CD4-positive, alpha-beta memory T cell (primary cell): ENCODE measurements at regions not wholly inside any gene's neighbourhood (a gene's known extent, or its start where the extent isn't known, plus 50 kb on each side); places are given as distances from the start of the nearest gene placed in this dataset.

Experiments
- CTCF ChIA-PET: fragments of 350-600 bp; sonication (Branson Sonifier 250); formaldehyde crosslinking; loops from one replicate; lab custom pipeline; 2021; ENCODE audit warnings: inconsistent platforms; ENCODE audit not compliant: partially characterized antibody; lab: Charles Lee
- POLR2A ChIA-PET: fragments of 350-600 bp; sonication (Branson Sonifier 250); formaldehyde crosslinking; loops from one replicate; lab custom pipeline; 2021; ENCODE audit not compliant: partially characterized antibody; lab: Charles Lee
- DNase-seq, 5 donors: peaks; one replicate each; pipeline versions ENCODE4 v3.0.0 to v3.0.0-alpha.2; 2020 to 2022; ENCODE audit warnings: mixed read lengths in 1 of 5
- H3K27ac ChIP-seq: one replicate; pipeline ENCODE4 v1.7.0; 2013; ENCODE audit warnings: low read depth, low read length
- H3K27me3 ChIP-seq: 2 replicates; pipeline ENCODE4 v1.7.0; 2013; ENCODE audit warnings: mild to moderate bottlenecking, low read length, moderate library complexity; ENCODE audit not compliant: insufficient read depth
- H3K36me3 ChIP-seq: 2 replicates; pipeline ENCODE4 v1.7.0; 2013; ENCODE audit warnings: mild to moderate bottlenecking, low read length, moderate library complexity; ENCODE audit not compliant: insufficient read depth
- H3K4me1 ChIP-seq: 2 replicates; pipeline ENCODE4 v1.7.0; 2013; ENCODE audit warnings: mild to moderate bottlenecking, low read length, moderate library complexity; ENCODE audit not compliant: insufficient read depth
- H3K4me3 ChIP-seq, 2 donors: one replicate each; pipeline ENCODE4 v1.7.0; 2013; ENCODE audit warnings: low read length in 2 of 2, mild to moderate bottlenecking in 1 of 2
- H3K9me3 ChIP-seq, 2 donors: one replicate each; pipeline ENCODE4 v1.7.0; 2013; ENCODE audit warnings: low read length in 2 of 2, control low read depth in 1 of 2; ENCODE audit not compliant: control insufficient read depth in 1 of 2
- H3K27ac Mint-ChIP-seq, 7 donors: one replicate each; pipeline ENCODE4 v1.8.0; 2020 to 2021; ENCODE audit warnings: mixed read lengths in 7 of 7, mild to moderate bottlenecking in 6 of 7, inconsistent platforms in 3 of 7, moderate library complexity in 3 of 7
- H3K27me3 Mint-ChIP-seq, 2 donors: one replicate each; pipeline ENCODE4 v1.8.0; 2020 to 2021; ENCODE audit warnings: mixed read lengths in 2 of 2
- H3K36me3 Mint-ChIP-seq, 2 donors: one replicate each; pipeline ENCODE4 v1.8.0; 2020 to 2021; ENCODE audit warnings: mixed read lengths in 2 of 2, inconsistent platforms in 1 of 2, mild to moderate bottlenecking in 1 of 2
- H3K4me1 Mint-ChIP-seq, 4 donors: one replicate each; pipeline ENCODE4 v1.8.0; 2020 to 2021; ENCODE audit warnings: mixed read lengths in 4 of 4, mild to moderate bottlenecking in 1 of 4
- H3K4me3 Mint-ChIP-seq, 8 donors: one replicate each; pipeline ENCODE4 v1.8.0; 2020 to 2021; ENCODE audit warnings: mixed read lengths in 8 of 8, mild to moderate bottlenecking in 7 of 8, moderate library complexity in 6 of 8, inconsistent platforms in 3 of 8
- H3K9me3 Mint-ChIP-seq, 8 donors: one replicate each; pipeline ENCODE4 v1.8.0; 2020 to 2021; ENCODE audit warnings: mixed read lengths in 8 of 8, mild to moderate bottlenecking in 5 of 8, inconsistent platforms in 3 of 8, moderate library complexity in 1 of 8
- intact Hi-C: fragments of 100-400 bp; cut with micrococcal nuclease; formaldehyde crosslinking; loops from one replicate; pipeline ENCODE4 v1.15.1; 2023

DNA sequence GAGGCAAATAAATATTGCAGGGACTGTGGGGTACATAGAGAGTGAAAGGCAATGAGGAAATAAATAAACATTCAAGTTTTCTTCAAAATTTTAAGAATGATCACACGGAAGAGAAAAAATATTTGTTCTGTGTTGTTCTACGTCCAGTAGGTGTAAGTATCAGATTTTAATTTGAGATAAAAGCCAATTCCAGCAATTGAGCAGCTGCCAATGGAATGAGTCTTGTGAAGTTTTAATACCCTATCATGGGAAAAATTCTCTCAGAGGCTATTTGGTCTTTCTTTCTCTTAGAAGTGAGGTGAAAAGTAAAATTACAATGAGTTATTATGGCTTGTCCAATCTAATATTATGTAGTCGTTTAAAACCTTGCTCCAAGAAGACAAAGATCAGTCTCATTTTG is 195.7 kb upstream of the CITED2 start:
- H3K4me3 ChIP-seq, result no peak overlapping the region
- Mint-ChIP-seq H3K4me3 (no peak overlapping the region), H3K27ac (no peak overlapping the region), H3K27me3 (no peaks in the 10 kb centered on the region), H3K9me3 (peaks cover 0 to 4% (median under 1%) of the 10 kb centered on the region in 8 donors), H3K36me3 (no peaks in the 10 kb centered on the region), H3K4me1 (peaks cover 0 to 3% (median 0%) of the 10 kb centered on the region in 4 donors)
- no peaks in the 10 kb centered on the region for H3K9me3 ChIP-seq
- intact Hi-C loops, result no loop called here
- ChIA-PET CTCF (no interaction called here), POLR2A (no interaction called here)
- no peak overlapping the region for H3K27ac ChIP-seq
- H3K36me3 ChIP-seq, result no peaks in the 10 kb centered on the region
- H3K4me1 ChIP-seq, result no peaks in the 10 kb centered on the region
- no peaks in the 10 kb centered on the region for H3K27me3 ChIP-seq
- DNase-seq, result no peak

DNA sequence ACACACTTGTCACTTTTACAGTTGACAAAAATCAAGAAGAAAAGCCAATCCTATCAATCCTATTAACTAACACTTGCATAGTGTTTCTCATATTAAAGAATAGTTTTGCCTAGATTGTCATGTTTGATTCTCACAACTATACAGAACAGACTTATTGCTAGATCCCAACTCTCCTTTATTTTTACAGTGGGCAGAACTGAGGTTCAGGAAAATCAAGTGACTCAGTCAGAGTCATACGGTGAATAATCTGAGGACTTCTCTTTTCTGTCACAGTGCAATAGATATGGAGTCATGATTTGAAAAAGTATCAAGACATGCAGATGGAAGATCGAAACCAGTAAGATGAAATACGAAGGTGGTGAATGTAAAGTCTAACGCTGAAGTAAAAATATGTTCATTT is 195.1 kb upstream of the CITED2 start:
- intact Hi-C loops, result no loop called here
- POLR2A ChIA-PET, result no interaction called here
- Mint-ChIP-seq H3K27ac (no peak overlapping the region), H3K4me1 (peaks cover 0 to 3% (median 0%) of the 10 kb centered on the region in 4 donors), H3K9me3 (peaks cover 0 to 4% (median under 1%) of the 10 kb centered on the region in 8 donors), H3K27me3 (no peaks in the 10 kb centered on the region), H3K36me3 (no peaks in the 10 kb centered on the region), H3K4me3 (no peak overlapping the region)
- H3K4me3 ChIP-seq, result no peak overlapping the region
- CTCF ChIA-PET, result no interaction called here
- H3K27ac ChIP-seq, result no peak overlapping the region
- H3K36me3 ChIP-seq, result no peaks in the 10 kb centered on the region
- H3K27me3 ChIP-seq, result no peaks in the 10 kb centered on the region
- H3K4me1 ChIP-seq, result no peaks in the 10 kb centered on the region
- DNase-seq, result no peak
- H3K9me3 ChIP-seq, result no peaks in the 10 kb centered on the region

DNA sequence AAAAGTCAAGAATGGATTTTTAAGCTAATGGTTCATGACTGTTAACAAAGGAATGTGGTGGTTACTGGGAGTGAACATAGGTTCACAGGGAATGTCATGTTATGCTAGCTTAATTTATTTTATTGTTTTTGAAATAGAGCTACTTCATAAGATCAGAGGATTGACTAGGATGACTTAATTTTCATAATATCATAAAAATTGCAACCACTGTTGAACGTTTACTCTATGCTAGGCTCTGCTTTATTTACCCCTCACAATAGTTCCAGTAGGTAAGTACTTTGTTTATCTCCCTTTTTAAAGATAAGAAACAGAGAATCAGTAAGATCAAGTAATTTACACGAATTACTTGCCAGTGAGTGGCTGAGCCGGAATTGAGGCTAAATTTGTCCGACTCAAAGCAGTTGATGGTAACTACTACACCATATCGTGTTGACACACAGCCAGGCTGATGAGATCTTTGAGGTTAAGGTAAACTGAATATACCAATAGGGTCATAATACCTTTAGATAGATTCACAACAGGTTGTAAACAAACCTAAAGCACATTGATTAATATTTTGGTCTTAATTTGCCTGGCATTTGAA is 194.6 kb upstream of the CITED2 start:
- no peaks in the 10 kb centered on the region for H3K27me3 ChIP-seq
- H3K27ac ChIP-seq, result no peak overlapping the region
- DNase-seq, result no peak
- no peak overlapping the region for H3K4me3 Mint-ChIP-seq
- ChIA-PET POLR2A (no interaction called here), CTCF (no interaction called here)
- no peaks in the 10 kb centered on the region for H3K4me1 ChIP-seq
- peaks cover 0 to 3% (median 0%) of the 10 kb centered on the region in 4 donors for H3K4me1 Mint-ChIP-seq
- H3K36me3 ChIP-seq, result no peaks in the 10 kb centered on the region
- H3K9me3 Mint-ChIP-seq, result peaks cover 0 to 4% (median under 1%) of the 10 kb centered on the region in 8 donors
- no peaks in the 10 kb centered on the region for H3K36me3 Mint-ChIP-seq
- H3K27me3 Mint-ChIP-seq, result no peaks in the 10 kb centered on the region
- no peak overlapping the region for H3K4me3 ChIP-seq
- intact Hi-C loops, result no loop called here
- no peak overlapping the region for H3K27ac Mint-ChIP-seq
- no peaks in the 10 kb centered on the region for H3K9me3 ChIP-seq

DNA sequence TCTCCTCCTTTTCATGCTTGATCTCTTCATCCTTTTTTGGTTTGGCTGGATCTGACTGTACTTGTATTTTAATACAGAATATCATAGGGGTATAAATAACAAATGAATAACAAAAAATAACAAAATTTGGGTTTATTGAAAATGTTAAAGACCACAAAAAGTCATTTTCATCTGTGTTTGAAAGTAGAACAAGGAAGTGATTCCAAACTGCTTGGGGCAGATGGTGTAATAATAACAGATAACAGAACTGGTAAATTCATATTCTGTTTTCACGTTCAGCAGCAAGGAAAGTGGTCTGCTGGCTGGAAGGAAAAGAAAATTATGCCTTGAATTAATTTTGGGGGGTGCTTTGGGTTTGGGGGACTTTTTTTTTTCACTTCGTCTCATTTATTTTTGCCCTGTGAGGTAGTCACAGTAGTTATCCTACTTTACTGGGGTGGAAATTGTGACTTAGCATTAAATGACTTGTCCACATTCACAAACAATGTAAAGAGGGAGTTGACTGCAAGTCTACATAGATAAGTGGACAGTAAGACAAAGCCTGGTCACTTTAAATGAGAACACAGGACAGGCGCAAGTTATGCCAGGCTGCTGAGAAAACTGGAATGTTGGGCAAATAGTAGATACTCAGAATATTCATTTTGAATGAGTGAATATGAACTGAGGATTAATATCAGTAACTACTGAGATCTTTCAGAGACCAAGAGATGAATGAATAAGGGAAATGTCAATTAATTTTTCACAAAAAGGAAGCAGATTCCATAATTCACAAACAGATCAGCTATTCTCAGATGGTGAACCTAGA is 193.9 kb upstream of the CITED2 start:
- intact Hi-C loops, result no loop called here
- no peak for DNase-seq
- CTCF ChIA-PET, result no interaction called here

DNA sequence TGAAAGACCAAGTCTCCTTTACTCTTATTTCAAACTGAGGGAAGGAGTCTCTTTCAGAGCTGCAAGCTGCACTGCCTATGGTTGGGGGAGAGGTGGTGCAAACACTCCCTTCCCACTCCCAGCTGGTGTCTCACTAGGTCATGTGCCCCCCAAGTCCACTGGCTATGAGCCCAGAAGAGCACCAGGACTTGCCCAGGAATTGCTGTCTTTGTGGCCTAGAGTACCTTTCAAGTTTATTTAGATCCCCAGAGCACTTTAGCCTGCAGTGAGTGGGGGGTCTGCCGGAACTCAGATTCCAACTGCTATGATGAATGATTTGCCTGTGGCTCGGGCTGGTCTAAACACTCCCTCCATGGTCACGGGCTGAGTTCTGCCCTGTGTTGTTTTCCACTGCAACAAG is 192.6 kb upstream of the CITED2 start:
- H3K4me1 ChIP-seq, result no peaks in the 10 kb centered on the region
- POLR2A ChIA-PET, result no interaction called here
- no peaks in the 10 kb centered on the region for H3K27me3 Mint-ChIP-seq

More for the DNA sequence above, 193.9 kb upstream of the CITED2 start:
- H3K36me3 Mint-ChIP-seq, result no peaks in the 10 kb centered on the region
- no peaks in the 10 kb centered on the region for H3K9me3 ChIP-seq
- peaks cover 0 to 3% (median 0%) of the 10 kb centered on the region in 4 donors for H3K4me1 Mint-ChIP-seq
- no peaks in the 10 kb centered on the region for H3K4me1 ChIP-seq
- no peak overlapping the region for H3K27ac ChIP-seq
- no peak overlapping the region for H3K4me3 ChIP-seq
- POLR2A ChIA-PET, result no interaction called here
- H3K9me3 Mint-ChIP-seq, result peaks cover 0 to 3% (median 0%) of the 10 kb centered on the region in 8 donors
- no peak overlapping the region for H3K4me3 Mint-ChIP-seq
- H3K27me3 Mint-ChIP-seq, result no peaks in the 10 kb centered on the region
- H3K27ac Mint-ChIP-seq, result peak overlapping the region in 1 of 7 donors; percentile 2
- H3K27me3 ChIP-seq, result no peaks in the 10 kb centered on the region
- H3K36me3 ChIP-seq, result no peaks in the 10 kb centered on the region

GRCh38 chr6:139565591-139565990 is 191.1 kb upstream of the CITED2 start:
- H3K27ac ChIP-seq, result no peak overlapping the region
- H3K4me1 ChIP-seq, result no peaks in the 10 kb centered on the region
- Mint-ChIP-seq H3K36me3 (no peaks in the 10 kb centered on the region), H3K4me3 (no peak overlapping the region), H3K9me3 (peaks cover 0 to 8% (median 2%) of the 10 kb centered on the region in 8 donors), H3K27me3 (no peaks in the 10 kb centered on the region), H3K4me1 (peaks cover 0 to 3% (median 0%) of the 10 kb centered on the region in 4 donors), H3K27ac (no peak overlapping the region)
- CTCF ChIA-PET, result no interaction called here
- POLR2A ChIA-PET, result no interaction called here
- intact Hi-C loops, result no loop called here
- H3K27me3 ChIP-seq, result no peaks in the 10 kb centered on the region
- no peaks in the 10 kb centered on the region for H3K9me3 ChIP-seq
- no peak overlapping the region for H3K4me3 ChIP-seq
- H3K36me3 ChIP-seq, result no peaks in the 10 kb centered on the region
- no peak for DNase-seq

More for the DNA sequence above, 192.6 kb upstream of the CITED2 start:
- DNase-seq, result no peak
- Histone ChIP-seq H3K36me3 (no peaks in the 10 kb centered on the region), H3K27ac (no peak overlapping the region), H3K4me3 (no peak overlapping the region), H3K9me3 (no peaks in the 10 kb centered on the region), H3K27me3 (no peaks in the 10 kb centered on the region)
- H3K27ac Mint-ChIP-seq, result peak overlapping the region in 1 of 7 donors; percentile 7
- peaks cover 0 to 3% (median 0%) of the 10 kb centered on the region in 4 donors for H3K4me1 Mint-ChIP-seq
- CTCF ChIA-PET, result no interaction called here
- intact Hi-C loops, result no loop called here
- H3K4me3 Mint-ChIP-seq, result no peak overlapping the region
- no peaks in the 10 kb centered on the region for H3K36me3 Mint-ChIP-seq
- peaks cover 0 to 3% (median 0%) of the 10 kb centered on the region in 8 donors for H3K9me3 Mint-ChIP-seq

- H3K4me3 Mint-ChIP-seq, result no peak overlapping the region
- intact Hi-C loops, result no loop called here
- no peak overlapping the region for H3K27ac ChIP-seq
- peaks cover 0 to 14% (median 0%) of the 10 kb centered on the region in 8 donors for H3K9me3 Mint-ChIP-seq
- no peak overlapping the region for H3K4me3 ChIP-seq
- no peaks in the 10 kb centered on the region for H3K27me3 ChIP-seq
- ChIA-PET CTCF (no interaction called here), POLR2A (interaction anchor here (1.2 kb wide), 1 partner anchor 10 kb away, joined by 4 read pairs; no protein-coding TSS in a partner anchor)
- H3K27me3 Mint-ChIP-seq, result no peaks in the 10 kb centered on the region
- no peaks in the 10 kb centered on the region for H3K36me3 ChIP-seq
- no peak overlapping the region for H3K27ac Mint-ChIP-seq
- H3K36me3 Mint-ChIP-seq, result no peaks in the 10 kb centered on the region
- no peak for DNase-seq
- H3K4me1 ChIP-seq, result no peaks in the 10 kb centered on the region
- H3K9me3 ChIP-seq, result no peaks in the 10 kb centered on the region
- H3K4me1 Mint-ChIP-seq, result no peaks in the 10 kb centered on the region
Measured at GRCh38 chr6:139557547-139557946, 183.1 kb upstream of the CITED2 start.
